NCI-H146 treated with DMSO at 0.1 percent for 48 hours (cell line): ENCODE measurements at regions not wholly inside any gene's neighbourhood (a gene's known extent, or its start where the extent isn't known, plus 50 kb on each side); places are given as distances from the start of the nearest gene placed in this dataset.

Source experiments
- DNase-seq: peaks from one replicate; lab custom pipeline; 2025; ENCODE audit not compliant: unreplicated experiment; lab: John Stamatoyannopoulos, UW

GRCh38 chr1:208628022-208628914, 384.1 kb upstream of the PLXNA2 start:
- DNase-seq, result no peak

- no peak for DNase-seq
Observed at GRCh38 chr1:208631092-208631491, 386.9 kb upstream of the PLXNA2 start.

DNA sequence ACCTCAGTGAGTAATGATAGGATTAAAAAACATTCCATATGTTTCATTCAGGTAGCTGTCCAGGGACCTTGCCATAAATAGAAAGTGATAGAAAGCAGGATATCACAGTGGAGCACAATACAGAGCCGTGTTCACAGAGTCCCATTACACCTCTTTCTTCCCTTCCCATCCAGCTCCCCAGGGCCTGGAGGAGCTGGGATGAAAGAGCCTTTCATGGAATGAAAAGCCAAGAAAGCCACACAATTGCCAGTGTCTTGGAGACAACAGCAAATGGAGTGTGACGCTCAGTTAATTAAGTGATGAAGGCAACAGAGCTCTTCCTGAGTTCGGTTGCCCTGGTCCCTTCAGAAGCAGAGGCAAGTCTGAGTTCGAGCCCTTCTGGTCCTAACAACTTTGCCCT, 387.3 kb upstream of the PLXNA2 start:
- no peak for DNase-seq

DNA sequence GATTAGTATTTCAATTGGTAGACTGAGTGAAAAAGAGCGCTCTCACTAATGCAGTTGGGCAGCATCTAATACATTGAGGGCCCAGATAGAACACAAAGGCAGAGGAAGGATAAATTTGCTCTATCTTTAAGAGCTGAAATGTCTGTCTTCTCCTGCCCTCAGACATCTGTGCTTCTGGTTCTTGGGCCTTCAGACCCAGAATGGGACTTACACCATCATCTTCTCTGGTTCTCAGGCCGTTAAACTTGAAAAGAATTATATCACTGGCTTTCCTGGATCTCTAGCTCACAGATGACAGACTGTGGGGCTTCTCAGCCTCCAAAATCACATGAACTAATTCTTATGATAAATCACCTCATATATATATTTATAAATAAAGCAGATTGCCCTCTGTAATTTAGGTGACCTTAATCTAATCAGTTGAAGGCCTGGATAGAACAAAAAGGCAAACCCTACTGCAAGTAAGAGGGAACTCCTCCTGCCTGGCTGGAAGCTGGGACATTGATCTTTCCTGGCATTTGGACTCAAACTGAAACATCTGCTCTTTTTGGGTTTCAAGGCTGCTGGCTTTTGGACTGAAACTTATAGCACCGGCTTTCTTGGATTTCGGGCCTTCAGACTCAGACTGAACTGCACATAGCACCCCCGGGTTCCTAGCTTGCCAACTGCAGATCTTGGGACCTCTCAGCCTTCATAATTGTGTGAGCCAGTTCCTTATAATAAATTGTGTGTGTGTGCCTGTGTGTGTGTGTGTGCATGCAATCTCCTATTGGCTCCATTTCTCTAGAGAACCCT, 390.4 kb upstream of the PLXNA2 start:
- no peak for DNase-seq

DNA sequence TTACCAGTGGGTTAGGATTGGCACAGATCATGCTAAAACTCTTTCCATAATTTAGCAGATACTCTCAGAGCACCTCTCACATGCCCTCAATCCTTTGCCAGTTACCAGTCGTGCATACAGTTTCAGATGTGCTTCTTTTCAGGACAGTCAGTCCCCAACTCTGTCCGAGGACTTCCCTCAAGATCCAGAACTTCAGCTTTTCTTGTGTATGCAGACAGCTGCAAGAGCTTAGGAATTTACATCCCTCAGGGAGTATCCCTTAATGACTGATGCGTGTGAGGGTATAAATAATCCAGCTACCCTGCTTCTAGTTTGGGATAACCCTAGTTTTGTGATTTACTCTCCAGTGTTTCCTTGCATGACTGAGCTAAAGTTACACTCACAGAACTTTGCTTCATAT, 393.0 kb upstream of the PLXNA2 start:
- no peak for DNase-seq

DNA sequence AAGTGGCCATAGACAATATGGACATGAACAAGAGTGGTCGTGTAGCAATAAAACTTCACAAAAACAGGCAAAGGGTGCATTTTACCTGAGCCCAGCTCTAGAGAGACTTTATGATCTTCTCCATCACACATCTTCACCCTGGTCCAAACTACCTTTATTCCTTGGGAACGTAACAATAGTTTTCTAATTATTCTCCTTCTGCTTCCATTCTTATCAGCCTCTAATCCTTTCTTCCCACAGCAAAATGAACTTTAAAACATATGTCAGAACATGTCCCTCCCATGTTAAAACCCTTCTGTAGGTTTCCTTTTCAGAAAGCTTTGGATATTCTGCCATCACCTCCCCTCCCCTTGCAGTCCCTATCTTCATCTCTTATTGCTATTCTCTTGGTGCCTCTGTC, 395.2 kb upstream of the PLXNA2 start:
- no peak for DNase-seq

GRCh38 chr1:208640295-208640694, 396.1 kb upstream of the PLXNA2 start:
- no peak for DNase-seq

GRCh38 chr1:208641579-208642280, 397.5 kb upstream of the PLXNA2 start:
- no peak for DNase-seq

DNA sequence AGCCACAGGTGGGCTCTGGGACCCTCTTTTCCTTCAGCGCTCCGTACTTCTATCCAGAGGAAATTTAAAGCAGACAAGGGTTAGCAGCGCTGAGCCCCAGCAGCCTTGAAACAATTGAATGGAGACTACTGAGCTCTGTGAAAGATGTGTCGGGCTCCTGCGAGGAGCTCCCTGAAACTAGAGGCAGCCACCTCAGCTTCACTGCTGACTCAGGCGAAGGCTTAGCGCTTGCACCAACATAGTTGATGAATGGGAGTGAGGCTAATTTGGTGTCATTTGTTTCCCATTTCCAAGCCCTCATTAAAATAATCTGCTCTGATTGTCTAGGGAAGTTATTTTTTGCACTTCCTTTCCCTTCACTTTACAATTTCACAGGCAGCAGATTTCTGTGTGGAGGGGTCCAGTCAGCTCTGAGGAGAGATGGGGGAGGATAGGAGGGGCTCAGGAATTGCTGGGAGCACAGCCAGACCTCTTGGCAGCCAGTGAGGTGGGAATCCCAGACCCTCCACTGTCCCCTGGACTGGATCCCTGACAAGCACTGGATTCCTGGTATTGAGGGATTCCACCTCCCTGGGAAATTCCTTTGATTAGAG, 398.9 kb upstream of the PLXNA2 start:
- DNase-seq, result no peak

GRCh38 chr1:208644401-208645160, 400.4 kb upstream of the PLXNA2 start:
- DNase-seq, result peak; percentile 38

DNA sequence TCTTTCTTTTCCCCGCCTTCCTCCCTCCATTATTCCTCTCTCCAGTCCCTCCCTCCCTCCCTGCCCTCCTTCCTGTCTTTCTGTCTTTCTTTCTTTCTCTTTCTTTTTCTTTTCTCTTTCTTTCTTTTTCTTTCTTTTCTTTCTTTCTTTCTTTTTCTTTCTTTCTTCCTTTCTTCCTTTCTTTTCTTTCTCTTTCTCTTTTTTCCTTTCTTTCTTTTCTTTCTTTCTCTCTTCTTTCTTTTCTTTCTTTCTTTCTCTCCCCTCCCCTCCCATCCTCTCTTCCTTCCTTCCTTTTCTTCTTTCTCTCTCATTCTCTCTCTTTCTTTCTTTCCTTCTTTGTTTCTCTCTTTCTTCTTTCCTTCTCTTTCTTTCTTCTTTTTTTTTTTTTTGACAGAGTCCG, 402.2 kb upstream of the PLXNA2 start:
- no peak for DNase-seq

DNA sequence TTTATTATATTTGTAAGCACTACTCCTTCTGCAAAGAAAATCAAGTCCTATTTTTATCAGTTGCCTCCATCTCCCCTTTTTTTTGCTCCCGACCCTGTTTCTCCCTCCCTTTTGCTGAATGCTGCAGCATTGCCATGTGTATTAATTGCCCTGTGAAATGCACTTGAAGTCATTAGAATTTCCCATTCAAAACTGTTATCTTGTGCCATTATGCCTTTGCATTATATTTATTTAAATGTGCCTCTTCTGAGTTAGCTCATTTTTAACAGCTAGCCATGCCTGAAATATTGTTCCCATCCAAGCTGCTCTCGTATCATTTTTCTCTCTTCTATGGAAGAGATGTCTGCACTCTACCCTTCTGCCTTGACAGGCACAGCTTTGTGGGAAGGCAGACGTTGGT, 404.0 kb upstream of the PLXNA2 start:
- no peak for DNase-seq

DNA sequence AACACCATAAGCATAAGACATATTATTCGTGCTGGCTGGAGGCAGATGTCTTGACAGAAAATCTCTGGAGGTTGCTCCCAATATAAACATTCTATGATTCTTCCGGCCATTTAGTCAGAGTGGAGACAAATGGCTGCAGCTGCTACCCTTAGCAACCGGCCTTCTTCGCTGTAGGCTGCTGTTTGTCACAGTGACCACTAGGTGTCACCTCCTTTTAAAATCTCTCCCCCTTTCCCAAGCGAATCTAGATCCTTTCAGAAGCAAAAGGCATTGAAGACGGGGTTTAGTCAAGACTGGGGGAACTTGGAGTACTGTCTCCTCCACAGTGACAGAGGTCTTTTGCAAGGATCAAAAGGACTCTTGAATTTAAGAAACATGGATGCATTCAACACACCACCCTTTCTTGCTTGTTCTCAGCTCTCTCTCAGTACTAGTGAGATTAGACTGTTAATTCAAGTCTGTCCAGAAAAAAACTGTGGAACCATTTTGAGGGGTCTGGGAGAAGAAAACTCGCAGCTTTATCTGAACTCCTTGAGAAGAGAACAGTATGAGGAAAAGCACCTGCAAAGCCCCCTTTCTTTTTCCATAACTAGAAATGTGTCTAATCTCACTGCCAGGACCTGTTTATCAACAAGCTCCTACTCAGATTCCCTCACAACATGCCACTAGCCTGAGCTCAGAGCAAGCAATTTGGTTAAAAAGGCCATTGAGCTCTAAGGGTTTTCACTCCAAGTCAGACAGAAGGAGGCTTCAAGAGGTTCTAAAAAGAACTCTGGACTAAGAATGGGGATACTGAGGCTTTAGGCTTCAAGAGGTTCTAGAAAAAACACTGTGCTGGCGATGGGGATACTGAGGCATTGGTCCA, 408.3 kb upstream of the PLXNA2 start:
- peak; percentile 91 for DNase-seq

GRCh38 chr1:208653426-208653825, 409.2 kb upstream of the PLXNA2 start:
- no peak for DNase-seq

DNA sequence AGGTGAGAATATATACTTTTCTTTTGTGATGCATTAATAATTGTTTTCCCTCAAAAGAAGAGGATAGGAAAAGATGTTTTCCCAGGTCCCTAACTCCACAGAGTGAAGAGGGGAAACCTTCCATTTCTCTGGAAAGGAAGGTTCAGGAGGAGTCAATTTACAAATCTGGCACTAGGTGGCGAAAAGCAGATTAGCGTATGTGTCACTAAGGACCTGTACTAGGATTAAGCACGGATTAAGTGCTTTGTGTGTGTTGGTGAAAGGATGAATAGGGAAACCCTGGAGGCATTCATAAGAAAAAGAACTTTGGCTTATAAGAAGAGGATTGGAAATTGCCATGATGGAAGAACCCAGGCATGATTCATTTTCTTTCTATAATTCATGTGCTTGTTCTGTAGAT, 410.1 kb upstream of the PLXNA2 start:
- no peak for DNase-seq

GRCh38 chr1:208665936-208666335, 421.8 kb upstream of the PLXNA2 start:
- DNase-seq, result no peak

- no peak for DNase-seq
Observed at GRCh38 chr1:208668991-208669390, 424.8 kb upstream of the PLXNA2 start.

DNA sequence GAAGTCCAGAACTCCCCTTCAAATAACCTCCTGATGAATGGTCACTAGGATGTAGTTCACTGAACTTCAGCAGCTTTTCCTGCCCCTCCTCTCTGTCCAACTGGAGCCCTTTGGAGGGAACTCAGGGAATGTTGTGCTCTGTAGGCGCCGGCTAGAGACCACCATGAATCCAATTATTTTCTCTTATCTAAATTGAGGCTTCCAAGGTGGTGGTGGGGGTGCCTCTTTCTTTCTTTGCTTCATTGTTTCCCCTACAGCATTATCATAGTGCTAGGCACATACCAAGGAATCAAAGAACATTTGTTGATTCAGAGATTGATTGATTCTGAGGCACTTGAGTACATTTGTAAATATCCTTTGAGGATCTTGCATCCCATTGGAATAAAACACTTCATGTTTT, 426.6 kb upstream of the PLXNA2 start:
- DNase-seq, result no peak

DNA sequence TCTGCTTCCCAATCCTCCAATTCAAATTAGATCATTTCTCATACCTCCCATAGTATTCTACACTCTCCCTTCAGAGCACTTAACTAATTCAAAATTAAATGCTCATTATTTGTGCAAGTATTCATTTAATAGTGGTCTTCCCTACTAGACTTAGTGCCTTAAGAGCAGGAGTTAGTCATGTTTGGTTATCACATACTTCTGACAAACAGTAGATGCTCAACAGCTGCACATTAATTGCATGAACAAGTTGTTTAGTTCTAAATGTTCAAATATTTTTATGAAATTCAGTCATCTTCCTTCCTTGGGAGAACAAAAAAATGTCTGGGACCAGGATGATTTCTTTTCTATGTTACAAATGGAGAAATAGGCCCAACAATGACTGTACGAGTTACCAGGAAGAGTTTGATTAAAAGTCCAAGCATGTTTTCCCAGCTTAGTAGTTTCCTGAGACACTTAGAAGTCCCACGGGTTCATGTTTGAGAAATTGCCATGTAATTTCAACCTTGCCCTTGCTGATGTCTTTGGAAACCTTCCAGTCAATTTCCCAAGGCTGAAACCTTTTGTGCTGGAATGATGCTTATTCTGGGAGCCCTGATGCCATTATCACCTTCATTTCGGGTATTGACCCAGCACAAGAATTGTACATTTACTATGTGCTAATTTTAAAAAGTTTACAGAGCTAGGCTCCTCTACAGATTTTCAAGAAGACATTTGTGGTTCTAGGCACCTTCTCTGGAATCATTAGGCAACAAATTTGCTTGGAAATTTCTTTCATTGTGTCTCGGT, 437.9 kb upstream of the PLXNA2 start:
- no peak for DNase-seq
